H1 (cell line): ENCODE measurements at regions not wholly inside any gene's neighbourhood (a gene's known extent, or its start where the extent isn't known, plus 50 kb on each side); places are given as distances from the start of the nearest gene placed in this dataset.

Source experiments
- CTCF ChIA-PET: fragments of 300-600 bp; sonication (Branson Sonifier 250); formaldehyde crosslinking; loops from one replicate; lab custom pipeline; 2021; ENCODE audit not compliant: partially characterized antibody; lab: Charles Lee
- POLR2A ChIA-PET: fragments of 300-600 bp; sonication (Branson Sonifier 250); formaldehyde crosslinking; loops from one replicate; lab custom pipeline; 2021; ENCODE audit warnings: inconsistent platforms; ENCODE audit not compliant: partially characterized antibody; lab: Charles Lee
- DNase-seq, 2 experiments: peaks; one replicate each; pipeline versions ENCODE4 v3.0.0 to v3.0.0-alpha.2; 2010 to 2022; ENCODE audit warnings: low spot score in 2 of 2, low read depth in 1 of 2, mixed read lengths in 1 of 2
- FAIRE-seq: peaks from 2 replicates; lab custom pipeline; 2011; peaks lifted over from hg19 to GRCh38; lab: Jason Lieb, UNC
- H2AFZ ChIP-seq: 2 replicates; pipeline ENCODE4 v1.8.1; 2012; ENCODE audit warnings: low read length, inconsistent platforms
- H2AK5ac ChIP-seq: 2 replicates; pipeline ENCODE4 v1.6.1; 2013; ENCODE audit warnings: low read depth, low read length
- H2BK120ac ChIP-seq: replicated peaks from 2 replicates; pipeline ENCODE3; 2013; ENCODE audit warnings: low read depth, low read length, inconsistent platforms
- H2BK12ac ChIP-seq: 2 replicates; pipeline ENCODE4 v1.6.1; 2013; ENCODE audit warnings: low read depth, low read length
- H2BK15ac ChIP-seq: 2 replicates; pipeline ENCODE4 v1.6.1; 2013; ENCODE audit warnings: low read length
- H2BK20ac ChIP-seq: 2 replicates; pipeline ENCODE4 v1.6.1; 2013; ENCODE audit warnings: low read length
- H2BK5ac ChIP-seq: 2 replicates; pipeline ENCODE4 v1.6.1; 2013; ENCODE audit warnings: low read depth, low read length
- H3K14ac ChIP-seq: 2 replicates; pipeline ENCODE4 v1.6.1; 2013; ENCODE audit warnings: inconsistent platforms; ENCODE audit not compliant: insufficient read length
- H3K18ac ChIP-seq: 2 replicates; pipeline ENCODE4 v1.6.1; 2013; ENCODE audit warnings: low read length; ENCODE audit errors: extremely low read depth
- H3K23ac ChIP-seq: 2 replicates; pipeline ENCODE4 v1.6.1; 2013; ENCODE audit warnings: inconsistent platforms; ENCODE audit not compliant: insufficient read length
- H3K23me2 ChIP-seq: 2 replicates; pipeline ENCODE4 v1.6.1; 2013; ENCODE audit warnings: low read depth, low read length
- H3K27ac ChIP-seq: 2 replicates; pipeline ENCODE4 v1.6.1; 2011; ENCODE audit warnings: low read depth, low read length, inconsistent platforms
- H3K27me3 ChIP-seq, 4 experiments: replicated peaks in 1 of 4; 1 replicate in 1 of 4; 2 replicates in 3 of 4; pipeline versions ENCODE4 v1.6.1 to v1.8.1; 2011 to 2013; ENCODE audit warnings: low read length in 3 of 4, mild to moderate bottlenecking in 3 of 4, inconsistent platforms in 2 of 4, mixed read lengths in 2 of 4, moderate library complexity in 1 of 4; ENCODE audit not compliant: control insufficient read depth in 3 of 4, insufficient read depth in 3 of 4; ENCODE audit errors: extremely low read depth in 1 of 4
- H3K36me3 ChIP-seq, 4 experiments: 2 replicates each; pipeline versions ENCODE4 v1.6.1 to v1.8.1; 2011 to 2013; ENCODE audit warnings: mild to moderate bottlenecking in 4 of 4, low read length in 3 of 4, moderate library complexity in 2 of 4, control low read depth in 1 of 4, inconsistent platforms in 1 of 4; ENCODE audit not compliant: insufficient read depth in 4 of 4, control insufficient read depth in 2 of 4
- H3K4ac ChIP-seq: replicated peaks from 2 replicates; pipeline ENCODE3; 2013; ENCODE audit warnings: low read length, low read depth, mixed read lengths, inconsistent platforms; ENCODE audit not compliant: insufficient read length
- H3K4me1 ChIP-seq, 4 experiments: replicated peaks in 1 of 4; 1 replicate in 1 of 4; 2 replicates in 3 of 4; pipeline versions ENCODE4 v1.6.1 to v1.8.1; 2011 to 2013; ENCODE audit warnings: low read length in 3 of 4, inconsistent platforms in 2 of 4, mixed read lengths in 1 of 4; ENCODE audit not compliant: insufficient read depth in 4 of 4, control insufficient read depth in 3 of 4
- H3K4me2 ChIP-seq, 2 experiments: 2 replicates each; pipeline versions ENCODE4 v1.6.1 to v1.8.1; 2011 to 2013; ENCODE audit warnings: low read depth in 2 of 2, low read length in 2 of 2, control low read depth in 1 of 2, inconsistent platforms in 1 of 2, mild to moderate bottlenecking in 1 of 2; ENCODE audit not compliant: insufficient read depth in 1 of 2
- H3K4me3 ChIP-seq, 4 experiments: fragments of 200-600, 300-600 bp in 1 of 4; sonication (generic), shearing (Covaris generic), sonication (Bioruptor Twin) in 1 of 4; 2 replicates each; pipeline versions ENCODE4 v1.5.1 to v1.8.1; 2011 to 2016; ENCODE audit warnings: low read length in 4 of 4, low read depth in 3 of 4, control low read depth in 2 of 4, inconsistent platforms in 2 of 4, mild to moderate bottlenecking in 2 of 4, mixed read lengths in 1 of 4, moderate library complexity in 1 of 4; ENCODE audit not compliant: insufficient read depth in 2 of 4; ENCODE audit errors: extremely low read depth in 1 of 4
- H3K56ac ChIP-seq: replicated peaks from 2 replicates; pipeline ENCODE3; 2013; ENCODE audit warnings: low read depth, mild to moderate bottlenecking, mixed read lengths, low read length, inconsistent platforms; ENCODE audit not compliant: insufficient read length
- H3K79me1 ChIP-seq: 2 replicates; pipeline ENCODE4 v1.6.1; 2013; ENCODE audit warnings: low read depth, low read length, control low read depth
- H3K79me2 ChIP-seq, 2 experiments: 2 replicates each; pipeline versions ENCODE4 v1.6.1 to v1.8.1; 2012 to 2013; ENCODE audit warnings: low read length in 2 of 2, mild to moderate bottlenecking in 2 of 2, inconsistent platforms in 1 of 2; ENCODE audit not compliant: insufficient read depth in 2 of 2, control insufficient read depth in 1 of 2
- H3K9ac ChIP-seq, 4 experiments: replicated peaks in 1 of 4; 1 replicate in 1 of 4; 2 replicates in 3 of 4; pipeline versions ENCODE4 v1.6.1 to v1.8.1; 2011 to 2013; ENCODE audit warnings: low read depth in 3 of 4, low read length in 3 of 4, control low read depth in 2 of 4, mild to moderate bottlenecking in 2 of 4, moderate library complexity in 2 of 4, inconsistent platforms in 1 of 4; ENCODE audit errors: extremely low read depth in 1 of 4
- H3K9me3 ChIP-seq, 2 experiments: 2 replicates each; pipeline versions ENCODE4 v1.6.1 to v1.8.1; 2012 to 2013; ENCODE audit warnings: mild to moderate bottlenecking in 2 of 2, moderate library complexity in 2 of 2, control low read depth in 1 of 2, inconsistent platforms in 1 of 2, low read depth in 1 of 2, low read length in 1 of 2, mixed read lengths in 1 of 2; ENCODE audit not compliant: insufficient read depth in 2 of 2
- H4K20me1 ChIP-seq, 2 experiments: replicated peaks in 1 of 2; 2 replicates each; pipeline versions ENCODE3 to v1.8.1; 2011 to 2013; ENCODE audit warnings: inconsistent platforms in 2 of 2, low read length in 2 of 2, mild to moderate bottlenecking in 1 of 2; ENCODE audit not compliant: insufficient read depth in 2 of 2, control insufficient read depth in 1 of 2
- H4K5ac ChIP-seq: 2 replicates; pipeline ENCODE4 v1.6.1; 2013; ENCODE audit warnings: low read length, low read depth, mixed read lengths, inconsistent platforms; ENCODE audit not compliant: insufficient read length
- H4K8ac ChIP-seq: 2 replicates; pipeline ENCODE4 v1.8.0; 2013; ENCODE audit warnings: mild to moderate bottlenecking, moderate library complexity, low read length, inconsistent platforms; ENCODE audit not compliant: insufficient read depth; ENCODE audit errors: extremely low read depth
- H4K91ac ChIP-seq: replicated peaks from 2 replicates; pipeline ENCODE3; 2013; ENCODE audit warnings: low read length, mixed read lengths, inconsistent platforms; ENCODE audit not compliant: insufficient read length
- ASH2L ChIP-seq: fragments of 200-600, 300-600 bp; sonication (generic); IDR thresholded peaks from one replicate; pipeline ENCODE4 v1.7.1; 2017; ENCODE audit warnings: low read length
- CEBPB ChIP-seq: IDR thresholded peaks from 2 replicates; pipeline ENCODE4 v1.6.1; 2012; ENCODE audit warnings: low read depth, low read length
- FOSL1 ChIP-seq: IDR thresholded peaks from 2 replicates; pipeline ENCODE4 v1.6.1; 2011; ENCODE audit warnings: mild to moderate bottlenecking, low read depth, low read length, moderate library complexity; ENCODE audit not compliant: insufficient read depth
- KDM4A ChIP-seq: IDR thresholded peaks from one replicate; pipeline ENCODE4 v1.7.1; 2012; ENCODE audit warnings: low read depth, mild to moderate bottlenecking, moderate library complexity, low read length, inconsistent platforms; ENCODE audit not compliant: severe bottlenecking
- NRF1 ChIP-seq: IDR thresholded peaks from 2 replicates; pipeline ENCODE4 v1.6.1; 2011; ENCODE audit warnings: mild to moderate bottlenecking, low read depth, low read length, improper control_type of control experiment
- POU5F1 ChIP-seq: IDR thresholded peaks from 2 replicates; pipeline ENCODE4 v1.6.1; 2011; ENCODE audit warnings: low read depth, mild to moderate bottlenecking, low read length, moderate library complexity
- RAD21 ChIP-seq, 2 experiments: IDR thresholded peaks in 1 of 2; conservative IDR thresholded peaks in 1 of 2; 2 replicates each; pipeline ENCODE4 v1.6.1; 2011; ENCODE audit warnings: low read depth in 2 of 2, low read length in 2 of 2, improper control_type of control experiment in 1 of 2, inconsistent platforms in 1 of 2, mild to moderate bottlenecking in 1 of 2, moderate library complexity in 1 of 2
- SIX5 ChIP-seq: IDR thresholded peaks from 2 replicates; pipeline ENCODE4 v1.6.1; 2011; ENCODE audit warnings: mild to moderate bottlenecking, low read depth, low read length
- SUZ12 ChIP-seq: fragments of 200-600 bp; sonication (generic); IDR thresholded peaks from 2 replicates; pipeline ENCODE4 v1.6.1; 2012; ENCODE audit warnings: mild to moderate bottlenecking, inconsistent platforms, low read length, moderate library complexity, mixed read lengths
- TCF12 ChIP-seq: IDR thresholded peaks from 2 replicates; pipeline ENCODE4 v1.6.1; 2011; ENCODE audit warnings: low read depth, mild to moderate bottlenecking, low read length
- TEAD4 ChIP-seq: IDR thresholded peaks from 2 replicates; pipeline ENCODE4 v1.6.1; 2012; ENCODE audit warnings: low read depth, low read length, inconsistent platforms, mixed read lengths
- WGBS, 2 experiments: shearing (Covaris generic) in 1 of 2; methylation state at CpG; one replicate each; pipeline versions ENCODE4 v1.1.6 to v1.1.7; 2013 to 2015; ENCODE audit warnings: low lambda C conversion rate in 2 of 2, mixed read lengths in 2 of 2, inconsistent platforms in 1 of 2, low coverage in 1 of 2, missing lambda C conversion rate in 1 of 2; ENCODE audit not compliant: insufficient replicate concordance in 2 of 2, insufficient coverage in 1 of 2, insufficient read length in 1 of 2; ENCODE audit errors: extremely low coverage in 1 of 2, missing lambda C conversion rate in 1 of 2; 5-methylcytosine and 5-hydroxymethylcytosine counted together

- Histone ChIP-seq H2BK12ac (no peak overlapping the region), H3K79me1 (no peaks in the 10 kb centered on the region), H2BK5ac (no peak overlapping the region), H3K56ac (no peak overlapping the region), H3K36me3 (no peaks in the 10 kb centered on the region), H4K8ac (no peak overlapping the region), H3K4ac (no peak overlapping the region), H4K91ac (no peak overlapping the region), H3K14ac (no peak overlapping the region), H3K23ac (no peak overlapping the region), H3K4me2 (no peak overlapping the region), H3K4me1 (peaks cover 0 to 3% (median 0%) of the 10 kb centered on the region in 4 experiments; a peak in 1 of 7 replicates), H2BK20ac (no peak overlapping the region), H3K27me3 (no peaks in the 10 kb centered on the region), H3K9me3 (no peaks in the 10 kb centered on the region), H2BK15ac (no peak overlapping the region), H2AK5ac (no peak overlapping the region), H4K5ac (no peak overlapping the region), H2BK120ac (no peak overlapping the region), H3K27ac (no peak overlapping the region), H3K9ac (no peak overlapping the region), H4K20me1 (no peaks in the 10 kb centered on the region), H3K4me3 (no peak overlapping the region), H3K23me2 (no peaks in the 10 kb centered on the region), H3K18ac (no peak overlapping the region), H3K79me2 (no peaks in the 10 kb centered on the region), H2AFZ (no peak overlapping the region)
- CTCF ChIA-PET = interaction anchor here (0.9 to 1.5 kb wide), 2 partner anchors 21 to 31 kb away, joined by 3 to 7 read pairs; no protein-coding TSS in a partner anchor
- DNase-seq (no peak), FAIRE-seq (no peak)
- 78% methylated on average over 2 of the region's 2 CpGs; no CpG with 5 or more reads in 1 of the 2 experiments for WGBS, 2 experiments
- POLR2A ChIA-PET = no interaction called here
- TF ChIP-seq RAD21 (IDR thresholded peaks at IDR 0.05 in 1 of 2, conservative IDR thresholded peaks at IDR 0.05 in 1 of 2; ENCODE audit: low read depth in 2 of 2, low read length in 2 of 2) = no peak
- no peak for TF ChIP-seq TCF12
- TF ChIP-seq SUZ12 = no peak
- TF ChIP-seq ASH2L = no peak
- TF ChIP-seq NRF1 = no peak
- no peak for TF ChIP-seq TEAD4
- no peak for TF ChIP-seq POU5F1
- TF ChIP-seq CEBPB = no peak
- TF ChIP-seq SIX5 = no peak
- no peak for TF ChIP-seq FOSL1
- TF ChIP-seq KDM4A = no peak
Observed at GRCh38 chr12:94071258-94071657, 77.1 kb upstream of the PLXNC1 start.
